ENCODE measurements at regions not wholly inside any gene's neighbourhood (a gene's known extent, or its start where the extent isn't known, plus 50 kb on each side); places are given as distances from the start of the nearest gene placed in this dataset.

DNA sequence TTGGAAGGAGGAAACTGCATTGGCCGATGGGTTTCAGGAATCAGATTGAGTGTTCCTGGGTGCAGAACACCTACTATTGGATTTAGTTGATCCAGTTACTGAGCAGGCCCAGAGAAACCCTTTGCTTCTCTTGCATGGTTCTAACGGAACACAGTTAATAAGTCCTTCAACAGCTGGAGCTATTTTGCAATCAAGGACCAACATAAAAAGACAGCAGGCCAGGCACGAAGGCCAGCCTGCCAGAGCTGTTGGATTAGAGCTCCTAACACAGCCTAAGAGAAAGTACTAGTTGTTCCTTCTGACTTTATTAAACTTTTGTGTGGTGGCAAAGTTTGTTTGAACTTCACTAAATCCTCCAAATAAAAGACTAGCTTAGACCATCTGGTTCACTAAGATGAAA lies 148.0 kb upstream of the LMO4 start:
- Mint-ChIP-seq H3K36me3 (ENCODE audit: low read depth) (no peaks in the 10 kb centered on the region), H3K27ac (no peak overlapping the region), H3K9me3 (no peaks in the 10 kb centered on the region), H3K27me3 (peaks cover 7% of the 10 kb centered on the region), H3K4me3 (no peak overlapping the region), H3K4me1 (ENCODE audit: low read depth) (peaks cover 32% of the 10 kb centered on the region)
- intact Hi-C loops (cut with micrococcal nuclease), result no loop called here

GRCh38 chr1:87182611-87183010 lies 146.1 kb upstream of the LMO4 start:
- Mint-ChIP-seq H3K4me1 (ENCODE audit: low read depth) (peaks cover 30% of the 10 kb centered on the region), H3K27me3 (peaks cover 7% of the 10 kb centered on the region), H3K36me3 (ENCODE audit: low read depth) (no peaks in the 10 kb centered on the region), H3K9me3 (no peaks in the 10 kb centered on the region), H3K4me3 (no peak overlapping the region), H3K27ac (no peak overlapping the region)
- intact Hi-C loops (cut with micrococcal nuclease), result no loop called here

DNA sequence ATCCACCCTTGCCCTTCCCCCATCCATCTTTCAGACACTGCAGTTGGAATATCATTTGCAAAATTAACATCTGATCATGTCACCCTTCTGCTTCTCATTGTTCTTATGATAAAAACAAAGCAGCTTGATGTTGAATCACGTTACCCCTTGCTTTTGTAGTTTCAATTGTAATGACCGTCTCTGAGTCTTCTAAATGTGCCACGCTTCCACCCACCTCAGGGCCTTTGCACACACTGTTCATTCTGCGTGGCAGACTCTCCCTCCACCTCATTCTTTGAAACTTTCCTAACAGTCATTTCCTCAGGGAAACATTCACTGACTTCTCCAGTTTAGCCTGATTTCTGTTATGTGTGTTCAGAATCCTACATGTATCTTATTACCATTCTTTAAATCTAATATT lies 143.6 kb upstream of the LMO4 start:
- no peaks in the 10 kb centered on the region for H3K27me3 Mint-ChIP-seq
- H3K36me3 Mint-ChIP-seq (ENCODE audit: low read depth), result no peaks in the 10 kb centered on the region
- peaks cover 17% of the 10 kb centered on the region for H3K4me1 Mint-ChIP-seq (ENCODE audit: low read depth)
- H3K27ac Mint-ChIP-seq, result no peak overlapping the region
- no peak overlapping the region for H3K4me3 Mint-ChIP-seq
- H3K9me3 Mint-ChIP-seq, result no peaks in the 10 kb centered on the region
- intact Hi-C loops (cut with micrococcal nuclease), result no loop called here

DNA sequence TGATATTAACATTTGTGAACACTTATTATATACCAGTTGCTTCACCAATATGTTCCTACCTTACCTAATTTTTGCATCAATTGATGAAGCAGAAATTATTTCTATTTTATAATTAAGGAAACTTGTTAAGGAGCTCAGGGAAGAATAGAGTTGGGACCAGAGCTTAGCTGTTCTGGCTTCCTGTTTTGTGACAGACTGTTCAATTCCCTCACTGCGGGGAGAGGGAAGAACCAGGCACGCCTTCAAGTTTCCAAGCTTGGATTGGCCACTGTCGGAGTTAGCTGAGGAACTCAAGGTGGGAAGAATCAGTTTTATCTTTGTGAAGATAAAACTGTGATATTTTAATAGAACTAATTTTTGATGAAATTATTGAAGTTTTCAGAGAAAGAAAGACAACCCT lies 142.3 kb upstream of the LMO4 start:
- no peaks in the 10 kb centered on the region for H3K36me3 Mint-ChIP-seq (ENCODE audit: low read depth)
- H3K9me3 Mint-ChIP-seq, result no peaks in the 10 kb centered on the region
- intact Hi-C loops (cut with micrococcal nuclease), result no loop called here
- H3K4me3 Mint-ChIP-seq, result no peak overlapping the region
- no peaks in the 10 kb centered on the region for H3K27me3 Mint-ChIP-seq
- H3K4me1 Mint-ChIP-seq (ENCODE audit: low read depth), result peaks cover 10% of the 10 kb centered on the region
- H3K27ac Mint-ChIP-seq, result no peak overlapping the region

DNA sequence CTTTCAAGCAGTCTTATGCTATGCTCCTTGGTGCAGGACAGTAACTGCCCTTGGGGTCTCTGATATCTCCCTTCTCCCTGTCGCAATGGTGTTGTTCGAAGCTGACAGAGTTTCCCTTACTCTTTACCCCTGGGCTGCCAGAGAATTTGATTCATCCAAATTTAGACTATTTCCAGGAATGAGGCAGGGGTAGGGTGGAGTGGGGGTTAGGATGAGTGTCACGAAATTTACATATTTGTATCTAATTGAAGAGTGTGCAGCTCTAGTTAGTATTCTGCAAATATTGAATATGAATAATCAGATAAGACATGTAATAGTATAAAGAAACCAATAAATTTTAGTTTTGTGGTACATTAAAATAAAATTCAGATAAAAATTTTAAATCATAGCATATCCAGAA lies 140.0 kb upstream of the LMO4 start:
- no peaks in the 10 kb centered on the region for H3K27me3 Mint-ChIP-seq

DNA sequence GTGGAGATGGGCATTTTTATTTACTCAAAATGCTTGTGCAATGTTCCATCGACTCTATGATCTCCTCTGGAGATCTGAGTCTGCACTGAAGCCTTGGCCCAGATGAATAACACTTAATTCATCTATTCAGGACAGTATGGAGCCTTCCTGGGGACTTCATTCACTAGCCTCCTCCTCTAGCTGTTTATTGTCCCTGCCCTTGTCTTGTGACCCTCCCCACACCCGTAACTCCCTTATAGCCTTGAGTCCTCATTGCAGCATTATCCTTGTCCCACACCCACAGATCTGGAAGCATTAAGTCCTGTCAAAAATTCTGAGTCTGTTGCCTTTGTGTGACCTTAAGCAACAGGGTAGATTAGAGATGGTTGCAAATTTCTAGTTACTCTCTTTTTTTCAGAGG lies 138.3 kb upstream of the LMO4 start:
- intact Hi-C loops (cut with micrococcal nuclease), result no loop called here
- Mint-ChIP-seq H3K36me3 (ENCODE audit: low read depth) (peaks cover 6% of the 10 kb centered on the region), H3K4me3 (no peak overlapping the region), H3K4me1 (ENCODE audit: low read depth) (peaks cover 16% of the 10 kb centered on the region), H3K27me3 (no peaks in the 10 kb centered on the region), H3K9me3 (peaks cover 13% of the 10 kb centered on the region), H3K27ac (no peak overlapping the region)

More for the DNA sequence above, 140.0 kb upstream of the LMO4 start:
- no peaks in the 10 kb centered on the region for H3K9me3 Mint-ChIP-seq
- H3K4me3 Mint-ChIP-seq, result no peak overlapping the region
- H3K27ac Mint-ChIP-seq, result no peak overlapping the region
- intact Hi-C loops (cut with micrococcal nuclease), result no loop called here
- H3K36me3 Mint-ChIP-seq (ENCODE audit: low read depth), result no peaks in the 10 kb centered on the region
- H3K4me1 Mint-ChIP-seq (ENCODE audit: low read depth), result peaks cover 10% of the 10 kb centered on the region

DNA sequence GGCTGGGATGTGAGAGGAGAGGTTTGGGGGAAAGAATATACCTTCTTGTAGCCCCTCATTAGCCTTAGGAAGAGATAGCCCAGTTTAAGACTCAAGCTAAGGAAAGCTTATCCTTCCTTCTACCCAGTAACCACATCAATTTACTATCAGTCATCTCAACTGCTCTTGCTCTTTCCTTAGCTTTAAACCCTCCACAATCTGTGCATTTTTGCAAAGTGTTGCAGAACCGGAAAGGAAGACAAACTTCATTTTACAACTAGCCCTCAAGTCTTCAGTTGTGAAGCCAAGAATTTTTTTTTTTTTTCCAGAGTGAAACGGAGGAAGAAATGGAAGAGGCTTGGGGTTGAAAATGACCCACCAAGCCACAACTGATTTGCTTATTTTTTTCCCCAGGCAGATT lies 137.0 kb upstream of the LMO4 start:
- Mint-ChIP-seq H3K27ac (no peak overlapping the region), H3K4me3 (no peak overlapping the region), H3K27me3 (no peaks in the 10 kb centered on the region), H3K4me1 (ENCODE audit: low read depth) (peaks cover 12% of the 10 kb centered on the region), H3K9me3 (peaks cover 13% of the 10 kb centered on the region), H3K36me3 (ENCODE audit: low read depth) (peaks cover 6% of the 10 kb centered on the region)
- intact Hi-C loops (cut with micrococcal nuclease), result no loop called here

DNA sequence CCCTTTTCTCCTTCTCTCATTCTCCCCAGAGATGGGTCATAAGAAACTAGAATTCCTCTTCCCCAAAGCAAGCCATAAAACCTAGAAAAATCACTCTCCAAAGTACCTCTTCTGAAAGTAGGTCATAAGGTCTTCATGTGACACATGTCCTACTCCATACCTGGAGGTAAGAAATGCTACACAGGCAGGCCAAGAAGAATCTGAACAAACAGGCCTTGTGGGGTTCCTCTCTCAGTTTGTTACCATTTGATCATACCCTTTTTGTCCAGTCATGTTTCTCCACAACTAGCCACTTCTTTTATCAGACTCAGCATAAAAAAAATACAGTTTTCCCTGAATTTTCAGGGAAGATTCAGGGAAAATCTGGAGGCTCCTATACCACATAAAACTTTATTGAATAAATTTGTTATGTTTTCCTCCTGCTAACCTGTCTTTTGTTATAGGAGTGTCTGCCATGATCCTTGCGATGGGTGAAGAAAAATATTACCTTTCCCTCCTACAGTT lies 134.4 kb upstream of the LMO4 start:
- peaks cover 6% of the 10 kb centered on the region for H3K4me1 Mint-ChIP-seq (ENCODE audit: low read depth)
- no peaks in the 10 kb centered on the region for H3K27me3 Mint-ChIP-seq
- no peak overlapping the region for H3K4me3 Mint-ChIP-seq
- H3K27ac Mint-ChIP-seq, result no peak overlapping the region
- peaks cover 6% of the 10 kb centered on the region for H3K36me3 Mint-ChIP-seq (ENCODE audit: low read depth)
- intact Hi-C loops (cut with micrococcal nuclease), result no loop called here
- peaks cover 13% of the 10 kb centered on the region for H3K9me3 Mint-ChIP-seq

DNA sequence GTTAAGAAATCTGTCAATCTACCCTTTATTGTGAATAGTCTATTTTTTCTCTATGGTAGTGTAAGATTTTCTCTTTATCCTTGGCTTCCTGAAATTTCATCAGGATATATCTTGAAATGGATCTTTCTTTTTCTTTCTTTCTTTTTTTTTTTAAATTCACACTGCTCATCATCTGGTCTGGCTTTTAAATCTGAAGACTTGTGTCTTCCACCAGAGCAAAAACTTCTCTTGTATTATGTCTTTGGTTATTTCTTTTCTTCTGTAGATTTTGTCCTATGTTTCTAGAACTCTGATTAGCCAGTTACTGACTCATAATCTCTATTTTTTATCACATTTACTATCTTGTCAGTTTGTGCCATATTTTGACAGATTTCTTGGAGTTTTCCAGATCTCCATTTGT lies 133.8 kb upstream of the LMO4 start:
- intact Hi-C loops (cut with micrococcal nuclease), result no loop called here
- Mint-ChIP-seq H3K4me1 (ENCODE audit: low read depth) (peaks cover 6% of the 10 kb centered on the region), H3K9me3 (peaks cover 13% of the 10 kb centered on the region), H3K27me3 (no peaks in the 10 kb centered on the region), H3K36me3 (ENCODE audit: low read depth) (peaks cover 6% of the 10 kb centered on the region), H3K27ac (no peak overlapping the region), H3K4me3 (no peak overlapping the region)

DNA sequence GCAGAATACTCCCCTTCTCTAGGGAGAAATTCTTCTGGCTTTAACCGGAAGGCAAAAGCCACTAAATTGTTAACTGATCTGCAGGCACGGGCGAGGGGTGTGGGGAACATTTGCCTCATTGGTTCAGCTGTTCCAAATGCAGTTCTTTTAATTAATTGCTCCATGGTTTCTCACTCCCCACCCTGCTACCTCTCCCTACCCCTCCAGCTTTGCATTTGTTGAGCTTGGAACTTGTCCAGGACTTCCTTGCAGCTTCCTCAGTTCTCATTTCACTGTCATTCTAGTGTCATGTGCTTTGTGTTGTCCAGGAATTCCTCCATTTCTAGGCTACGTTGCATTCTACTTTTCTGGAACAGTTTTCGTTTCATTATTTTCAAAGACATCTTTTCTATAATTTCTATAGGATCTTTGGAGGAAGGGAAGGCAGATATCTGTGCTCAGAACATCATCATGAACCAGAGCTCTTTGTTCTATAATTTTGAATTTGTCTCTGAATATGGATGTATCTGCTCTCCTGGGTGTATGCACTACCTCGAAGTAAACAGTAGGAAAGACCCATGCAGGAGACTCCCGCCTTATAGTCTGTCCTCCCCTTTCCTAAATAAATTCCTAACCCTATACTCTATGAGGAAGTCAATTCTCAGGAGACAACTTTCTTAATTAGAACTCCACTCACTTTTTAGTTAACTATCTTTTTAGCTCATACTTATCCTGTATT lies 132.4 kb upstream of the LMO4 start:
- intact Hi-C loops (cut with micrococcal nuclease), result no loop called here
- Mint-ChIP-seq H3K9me3 (peaks cover 13% of the 10 kb centered on the region), H3K4me1 (ENCODE audit: low read depth) (peaks cover 6% of the 10 kb centered on the region), H3K27ac (no peak overlapping the region), H3K36me3 (ENCODE audit: low read depth) (peaks cover 6% of the 10 kb centered on the region), H3K27me3 (peaks cover 2% of the 10 kb centered on the region), H3K4me3 (no peak overlapping the region)

DNA sequence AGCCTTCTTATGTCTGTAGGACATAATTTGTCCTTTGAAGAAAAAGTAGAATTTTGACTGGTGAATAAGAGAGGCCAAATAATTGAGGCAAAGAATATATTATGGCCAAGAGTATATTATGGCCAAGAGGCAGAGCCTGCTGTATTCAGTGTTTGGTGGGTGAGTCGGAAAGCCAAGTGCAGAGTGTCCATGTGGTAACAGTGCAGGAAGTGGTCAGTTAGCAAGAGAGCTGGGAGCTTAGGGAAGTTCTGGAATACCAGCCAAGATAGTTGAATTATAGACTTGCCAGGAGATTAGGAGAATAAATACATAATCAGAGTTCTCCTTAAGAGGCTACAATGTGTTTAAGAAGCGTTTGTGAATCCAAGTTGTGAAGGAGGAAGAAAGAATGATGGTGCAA lies 131.5 kb upstream of the LMO4 start:
- Mint-ChIP-seq H3K9me3 (peaks cover 13% of the 10 kb centered on the region), H3K27me3 (peaks cover 5% of the 10 kb centered on the region), H3K27ac (no peak overlapping the region), H3K4me1 (ENCODE audit: low read depth) (peaks cover 6% of the 10 kb centered on the region), H3K4me3 (no peak overlapping the region), H3K36me3 (ENCODE audit: low read depth) (peaks cover 6% of the 10 kb centered on the region)
- intact Hi-C loops (cut with micrococcal nuclease), result no loop called here

GRCh38 chr1:87197641-87198040 lies 131.0 kb upstream of the LMO4 start:
- Mint-ChIP-seq H3K4me3 (no peak overlapping the region), H3K4me1 (ENCODE audit: low read depth) (peaks cover 11% of the 10 kb centered on the region), H3K9me3 (peaks cover 13% of the 10 kb centered on the region), H3K27ac (no peak overlapping the region), H3K27me3 (peaks cover 8% of the 10 kb centered on the region), H3K36me3 (ENCODE audit: low read depth) (peaks cover 6% of the 10 kb centered on the region)
- intact Hi-C loops (cut with micrococcal nuclease), result no loop called here

GRCh38 chr1:87200875-87201638 lies 127.6 kb upstream of the LMO4 start:
- H3K9me3 Mint-ChIP-seq, result no peaks in the 10 kb centered on the region
- H3K4me3 Mint-ChIP-seq, result no peak overlapping the region
- H3K27me3 Mint-ChIP-seq, result peaks cover 33% of the 10 kb centered on the region
- no peak overlapping the region for H3K27ac Mint-ChIP-seq
- H3K4me1 Mint-ChIP-seq (ENCODE audit: low read depth), result peaks cover 16% of the 10 kb centered on the region
- intact Hi-C loops (cut with micrococcal nuclease), result no loop called here
- H3K36me3 Mint-ChIP-seq (ENCODE audit: low read depth), result no peaks in the 10 kb centered on the region

- peaks cover 38% of the 10 kb centered on the region for H3K27me3 Mint-ChIP-seq
- intact Hi-C loops (cut with micrococcal nuclease), result no loop called here
- no peaks in the 10 kb centered on the region for H3K9me3 Mint-ChIP-seq
Observed at GRCh38 chr1:87201768-87202167, 126.9 kb upstream of the LMO4 start.

More at GRCh38 chr1:87201768-87202167, 126.9 kb upstream of the LMO4 start:
- Mint-ChIP-seq H3K27ac (no peak overlapping the region), H3K4me3 (no peak overlapping the region), H3K36me3 (ENCODE audit: low read depth) (no peaks in the 10 kb centered on the region), H3K4me1 (ENCODE audit: low read depth) (peaks cover 16% of the 10 kb centered on the region)
